ENCODE measurements at regions not wholly inside any gene's neighbourhood (a gene's known extent, or its start where the extent isn't known, plus 50 kb on each side); places are given as distances from the start of the nearest gene placed in this dataset.

- Mint-ChIP-seq H3K4me1 (ENCODE audit: unreplicated experiment) (no peaks in the 10 kb centered on the region), H3K9me3 (ENCODE audit: unreplicated experiment) (no peaks in the 10 kb centered on the region)
- TF ChIP-seq CTCF (IDR thresholded peaks at IDR 0.05; ENCODE audit: unreplicated experiment) = no peak
Observed at GRCh38 chr14:66281036-66281776, 205.0 kb upstream of the CCDC196 start.

GRCh38 chr14:66284346-66284745, 201.8 kb upstream of the CCDC196 start:
- H3K4me1 Mint-ChIP-seq (ENCODE audit: unreplicated experiment) = no peaks in the 10 kb centered on the region
- H3K27me3 Mint-ChIP-seq (ENCODE audit: unreplicated experiment) = no peaks in the 10 kb centered on the region
- H3K36me3 Mint-ChIP-seq (ENCODE audit: low read depth, unreplicated experiment) = no peaks in the 10 kb centered on the region
- H3K9me3 Mint-ChIP-seq (ENCODE audit: unreplicated experiment) = no peaks in the 10 kb centered on the region
- H3K4me3 Mint-ChIP-seq (ENCODE audit: unreplicated experiment) = no peak overlapping the region
- TF ChIP-seq CTCF (IDR thresholded peaks at IDR 0.05; ENCODE audit: unreplicated experiment) = no peak
- no peak overlapping the region for H3K27ac Mint-ChIP-seq (ENCODE audit: unreplicated experiment)
- DNase-seq (ENCODE audit: low spot score) = no peak

More at GRCh38 chr14:66281036-66281776, 205.0 kb upstream of the CCDC196 start:
- no peak for DNase-seq (ENCODE audit: low spot score)
- Mint-ChIP-seq H3K27me3 (ENCODE audit: unreplicated experiment) (peaks cover 1% of the 10 kb centered on the region), H3K27ac (ENCODE audit: unreplicated experiment) (no peak overlapping the region), H3K4me3 (ENCODE audit: unreplicated experiment) (no peak overlapping the region), H3K36me3 (ENCODE audit: low read depth, unreplicated experiment) (no peaks in the 10 kb centered on the region)

- no peaks in the 10 kb centered on the region for H3K9me3 Mint-ChIP-seq (ENCODE audit: unreplicated experiment)
- TF ChIP-seq CTCF (IDR thresholded peaks at IDR 0.05; ENCODE audit: unreplicated experiment) = no peak
- H3K4me1 Mint-ChIP-seq (ENCODE audit: unreplicated experiment) = no peaks in the 10 kb centered on the region
- no peak for DNase-seq (ENCODE audit: low spot score)
- H3K27ac Mint-ChIP-seq (ENCODE audit: unreplicated experiment) = no peak overlapping the region
- no peaks in the 10 kb centered on the region for H3K27me3 Mint-ChIP-seq (ENCODE audit: unreplicated experiment)
- H3K4me3 Mint-ChIP-seq (ENCODE audit: unreplicated experiment) = no peak overlapping the region
- H3K36me3 Mint-ChIP-seq (ENCODE audit: low read depth, unreplicated experiment) = no peaks in the 10 kb centered on the region
Observed at GRCh38 chr14:66288511-66288910, 197.7 kb upstream of the CCDC196 start.

GRCh38 chr14:66291756-66292155, 194.4 kb upstream of the CCDC196 start:
- no peak overlapping the region for H3K27ac Mint-ChIP-seq (ENCODE audit: unreplicated experiment)
- H3K27me3 Mint-ChIP-seq (ENCODE audit: unreplicated experiment) = no peaks in the 10 kb centered on the region
- no peaks in the 10 kb centered on the region for H3K4me1 Mint-ChIP-seq (ENCODE audit: unreplicated experiment)
- H3K4me3 Mint-ChIP-seq (ENCODE audit: unreplicated experiment) = no peak overlapping the region
- TF ChIP-seq CTCF (IDR thresholded peaks at IDR 0.05; ENCODE audit: unreplicated experiment) = no peak
- H3K36me3 Mint-ChIP-seq (ENCODE audit: low read depth, unreplicated experiment) = no peaks in the 10 kb centered on the region
- no peaks in the 10 kb centered on the region for H3K9me3 Mint-ChIP-seq (ENCODE audit: unreplicated experiment)
- no peak for DNase-seq (ENCODE audit: low spot score)

GRCh38 chr14:66293533-66294105, 192.6 kb upstream of the CCDC196 start:
- H3K4me3 Mint-ChIP-seq (ENCODE audit: unreplicated experiment) = no peak overlapping the region
- no peak overlapping the region for H3K27ac Mint-ChIP-seq (ENCODE audit: unreplicated experiment)
- H3K4me1 Mint-ChIP-seq (ENCODE audit: unreplicated experiment) = no peaks in the 10 kb centered on the region
- H3K9me3 Mint-ChIP-seq (ENCODE audit: unreplicated experiment) = no peaks in the 10 kb centered on the region
- TF ChIP-seq CTCF (IDR thresholded peaks at IDR 0.05; ENCODE audit: unreplicated experiment) = no peak
- no peak for DNase-seq (ENCODE audit: low spot score)
- H3K36me3 Mint-ChIP-seq (ENCODE audit: low read depth, unreplicated experiment) = no peaks in the 10 kb centered on the region
- H3K27me3 Mint-ChIP-seq (ENCODE audit: unreplicated experiment) = peaks cover 2% of the 10 kb centered on the region
